HG03575 (cell line): ENCODE measurements at regions not wholly inside any gene's neighbourhood (a gene's known extent, or its start where the extent isn't known, plus 50 kb on each side); places are given as distances from the start of the nearest gene placed in this dataset.
"Not testable (repeated sequence)": the region's sequence is repeated elsewhere in the genome, so short reads cannot be mapped to it uniquely, and the experiment has no call there.

Experiments
- ATAC-seq: cut with Tn5 transposase; IDR thresholded peaks from one replicate; pipeline ENCODE4 v1.9.1; 2021; ENCODE audit not compliant: unreplicated experiment, insufficient number of reproducible peaks, low FRiP score; ENCODE audit errors: extremely low read depth

- no peak for ATAC-seq
Observed at GRCh38 chr1:82091265-82091664, 290.5 kb downstream of the ADGRL2 start.

GRCh38 chr1:82090104-82090503 lies 289.4 kb downstream of the ADGRL2 start:
- no peak for ATAC-seq

- ATAC-seq, result no peak
Observed at GRCh38 chr1:82086739-82087138, 286.0 kb downstream of the ADGRL2 start.

- ATAC-seq, result no peak
Observed at GRCh38 chr1:82079607-82080006, 278.9 kb downstream of the ADGRL2 start.

GRCh38 chr1:82073659-82074058 lies 272.9 kb downstream of the ADGRL2 start:
- no peak for ATAC-seq

- no peak for ATAC-seq
Observed at GRCh38 chr1:82073071-82073470, 272.3 kb downstream of the ADGRL2 start.

- ATAC-seq, result no peak
Observed at GRCh38 chr1:82065916-82066315, 265.2 kb downstream of the ADGRL2 start.

- ATAC-seq, result no peak
Observed at GRCh38 chr1:82064691-82065090, 264.0 kb downstream of the ADGRL2 start.

- no peak for ATAC-seq
Observed at GRCh38 chr1:82062206-82062605, 261.5 kb downstream of the ADGRL2 start.

GRCh38 chr1:82059959-82060358 lies 259.2 kb downstream of the ADGRL2 start:
- ATAC-seq, result no peak

GRCh38 chr1:82057011-82057410 lies 256.3 kb downstream of the ADGRL2 start:
- ATAC-seq, result no peak

- not testable (repeated sequence) for ATAC-seq
Observed at GRCh38 chr1:82055375-82055774, 254.6 kb downstream of the ADGRL2 start.

- ATAC-seq, result no peak
Observed at GRCh38 chr1:82052563-82052962, 251.8 kb downstream of the ADGRL2 start.

GRCh38 chr1:82048596-82048995 lies 247.9 kb downstream of the ADGRL2 start:
- no peak for ATAC-seq

GRCh38 chr1:82045221-82045620 lies 244.5 kb downstream of the ADGRL2 start:
- no peak for ATAC-seq

GRCh38 chr1:82044536-82044935 lies 243.8 kb downstream of the ADGRL2 start:
- no peak for ATAC-seq

GRCh38 chr1:82044111-82044510 lies 243.4 kb downstream of the ADGRL2 start:
- no peak for ATAC-seq

- ATAC-seq, result no peak
Observed at GRCh38 chr1:82042306-82043060, 241.7 kb downstream of the ADGRL2 start.
